HEK293 (cell line): ENCODE measurements at regions not wholly inside any gene's neighbourhood (a gene's known extent, or its start where the extent isn't known, plus 50 kb on each side); places are given as distances from the start of the nearest gene placed in this dataset.

Experiments used
- CTCF ChIA-PET: fragments of 350-600 bp; formaldehyde crosslinking; extraction: SDS; loops from one replicate; lab custom pipeline; 2021; ENCODE audit warnings: antibody characterized with exemption; lab: Yijun Ruan, JAX
- POLR2A ChIA-PET: fragments of 300-600 bp; formaldehyde crosslinking; extraction: SDS; loops from one replicate; lab custom pipeline; 2020; ENCODE audit warnings: antibody characterized with exemption, inconsistent platforms; lab: Yijun Ruan, JAX
- H3K27ac ChIP-seq: fragments of 200-500 bp; sonication (Bioruptor generic); 2 replicates; pipeline ENCODE4 v1.5.1; 2014; ENCODE audit warnings: low read depth, low read length, control low read depth, inconsistent platforms; ENCODE audit errors: extremely low read depth
- H3K36me3 ChIP-seq, 2 experiments: fragments of 200-500 bp in 1 of 2; sonication (Bioruptor generic) in 1 of 2; 1 replicate in 1 of 2; 2 replicates in 1 of 2; pipeline ENCODE4 v1.5.1; 2014 to 2017; ENCODE audit warnings: inconsistent platforms in 2 of 2, low read length in 2 of 2; ENCODE audit not compliant: control insufficient read depth in 2 of 2, insufficient read depth in 1 of 2
- H3K4me1 ChIP-seq: fragments of 200-500 bp; sonication (Bioruptor generic); 2 replicates; pipeline ENCODE4 v1.5.1; 2014; ENCODE audit warnings: mild to moderate bottlenecking, low read length, inconsistent platforms; ENCODE audit not compliant: control insufficient read depth, insufficient read depth
- H3K4me3 ChIP-seq: 2 replicates; pipeline ENCODE4 v1.5.1; 2011; ENCODE audit warnings: low read depth, mild to moderate bottlenecking, control low read depth, low read length, moderate library complexity
- H3K9me3 ChIP-seq: fragments of 200-500 bp; sonication (Bioruptor generic); 2 replicates; pipeline ENCODE4 v1.5.1; 2014; ENCODE audit warnings: low read depth, low read length, inconsistent platforms; ENCODE audit not compliant: control insufficient read depth, insufficient read depth
- GLI2 ChIP-seq: fragments of 450-650 bp; formaldehyde crosslinking; IDR thresholded peaks from 2 replicates; pipeline ENCODE4; 2017; ENCODE audit warnings: missing biosample characterization, missing genetic modification characterization, low read depth, borderline replicate concordance
- GLIS2 ChIP-seq: fragments of 450-650 bp; formaldehyde crosslinking; IDR thresholded peaks from 2 replicates; pipeline ENCODE4 v1.5.1; 2016; ENCODE audit warnings: missing biosample characterization, missing genetic modification characterization
- OVOL3 ChIP-seq: fragments of 450-650 bp; formaldehyde crosslinking; IDR thresholded peaks from 2 replicates; pipeline ENCODE4 v1.5.1; 2016; ENCODE audit warnings: missing biosample characterization, missing genetic modification characterization
- SALL2 ChIP-seq: fragments of 450-650 bp; formaldehyde crosslinking; IDR thresholded peaks from 2 replicates; pipeline ENCODE4 v1.5.0; 2017; ENCODE audit warnings: missing biosample characterization, mild to moderate bottlenecking, missing genetic modification characterization, borderline replicate concordance
- SETDB1 ChIP-seq: IDR thresholded peaks from one replicate; pipeline ENCODE4 v1.6.1; 2017; ENCODE audit warnings: mild to moderate bottlenecking, low read length, moderate library complexity, mixed read lengths; ENCODE audit not compliant: insufficient read length
- SP2 ChIP-seq: fragments of 450-650 bp; formaldehyde crosslinking; IDR thresholded peaks from 2 replicates; pipeline ENCODE4 v1.5.1; 2016; ENCODE audit warnings: missing biosample characterization, missing genetic modification characterization
- SP7 ChIP-seq: fragments of 450-650 bp; formaldehyde crosslinking; IDR thresholded peaks from 2 replicates; pipeline ENCODE4 v1.5.1; 2016; ENCODE audit warnings: missing biosample characterization, missing genetic modification characterization
- ZNF114 ChIP-seq: fragments of 450-650 bp; formaldehyde crosslinking; IDR thresholded peaks from 2 replicates; pipeline ENCODE4 v1.5.0; 2017; ENCODE audit warnings: missing biosample characterization, missing genetic modification characterization
- ZNF121 ChIP-seq: fragments of 450-650 bp; formaldehyde crosslinking; IDR thresholded peaks from 2 replicates; pipeline ENCODE4 v1.5.1; 2016; ENCODE audit warnings: missing biosample characterization, missing genetic modification characterization
- ZNF132 ChIP-seq: fragments of 450-650 bp; formaldehyde crosslinking; IDR thresholded peaks from 2 replicates; pipeline ENCODE4 v1.5.1; 2017; ENCODE audit warnings: missing biosample characterization, missing genetic modification characterization, borderline replicate concordance
- ZNF24 ChIP-seq: fragments of 450-650 bp; formaldehyde crosslinking; IDR thresholded peaks from 2 replicates; pipeline ENCODE4 v1.5.1; 2016; ENCODE audit warnings: missing biosample characterization, missing genetic modification characterization
- ZNF350 ChIP-seq: fragments of 450-650 bp; formaldehyde crosslinking; IDR thresholded peaks from 2 replicates; pipeline ENCODE4 v1.5.0; 2017; ENCODE audit warnings: missing biosample characterization, mild to moderate bottlenecking, missing genetic modification characterization
- ZNF404 ChIP-seq: fragments of 450-650 bp; formaldehyde crosslinking; IDR thresholded peaks from 2 replicates; pipeline ENCODE4 v1.5.1; 2017; ENCODE audit warnings: missing biosample characterization, missing genetic modification characterization
- ZNF416 ChIP-seq: fragments of 450-650 bp; formaldehyde crosslinking; IDR thresholded peaks from 2 replicates; pipeline ENCODE4 v1.5.1; 2016; ENCODE audit warnings: missing biosample characterization, missing genetic modification characterization
- ZNF549 ChIP-seq: fragments of 450-650 bp; IDR thresholded peaks from 2 replicates; pipeline ENCODE4 v1.5.1; 2018; ENCODE audit warnings: missing biosample characterization, missing genetic modification characterization, mild to moderate bottlenecking, inconsistent platforms, moderate library complexity
- ZNF585B ChIP-seq: fragments of 450-650 bp; formaldehyde crosslinking; IDR thresholded peaks from 2 replicates; pipeline ENCODE4 v1.5.1; 2016; ENCODE audit warnings: missing biosample characterization, missing genetic modification characterization
- ZNF596 ChIP-seq: fragments of 450-650 bp; IDR thresholded peaks from 2 replicates; pipeline ENCODE4 v1.5.0; 2018; ENCODE audit warnings: missing biosample characterization, mild to moderate bottlenecking, missing genetic modification characterization, moderate library complexity
- ZNF629 ChIP-seq: fragments of 450-650 bp; formaldehyde crosslinking; IDR thresholded peaks from 2 replicates; pipeline ENCODE4 v1.5.1; 2017; ENCODE audit warnings: missing biosample characterization, missing genetic modification characterization
- ZNF654 ChIP-seq: fragments of 450-650 bp; formaldehyde crosslinking; IDR thresholded peaks from 2 replicates; pipeline ENCODE4 v1.5.1; 2016; ENCODE audit warnings: low read depth, missing biosample characterization, missing genetic modification characterization
- ZNF677 ChIP-seq: fragments of 450-650 bp; IDR thresholded peaks from 2 replicates; pipeline ENCODE4 v1.5.0; 2018; ENCODE audit warnings: missing biosample characterization, mild to moderate bottlenecking, missing genetic modification characterization, moderate library complexity
- ZNF747 ChIP-seq: fragments of 450-650 bp; formaldehyde crosslinking; IDR thresholded peaks from 2 replicates; pipeline ENCODE4 v1.5.1; 2016; ENCODE audit warnings: missing biosample characterization, missing genetic modification characterization
- ZNF791 ChIP-seq: fragments of 450-650 bp; formaldehyde crosslinking; IDR thresholded peaks from 2 replicates; pipeline ENCODE4 v1.5.1; 2016; ENCODE audit warnings: missing biosample characterization, missing genetic modification characterization
- TF ChIP-seq, protein P1 (sequence below): fragments of 450-650 bp; formaldehyde crosslinking; IDR thresholded peaks from 2 replicates; pipeline ENCODE4 v1.5.1; 2016; ENCODE audit warnings: missing biosample characterization, missing genetic modification characterization
- TF ChIP-seq, protein P2 (sequence below): fragments of 450-650 bp; IDR thresholded peaks from 2 replicates; pipeline ENCODE4 v1.5.1; 2018; ENCODE audit warnings: missing biosample characterization, mild to moderate bottlenecking, missing genetic modification characterization
- TF ChIP-seq, protein P3 (sequence below): fragments of 450-650 bp; formaldehyde crosslinking; IDR thresholded peaks from 2 replicates; pipeline ENCODE4 v1.5.1; 2017; ENCODE audit warnings: missing biosample characterization, mild to moderate bottlenecking, missing genetic modification characterization, moderate library complexity

- no peak overlapping the region for H3K27ac ChIP-seq
- no peak overlapping the region for H3K4me3 ChIP-seq
- H3K36me3 ChIP-seq: no peaks in the 10 kb centered on the region
- ChIA-PET POLR2A (no interaction called here), CTCF (no interaction called here)
- no peaks in the 10 kb centered on the region for H3K9me3 ChIP-seq
- no peak for TF ChIP-seq ZNF629 (tag by site-specific recombination)
- TF ChIP-seq SP2 (tag by site-specific recombination): peak; percentile 43
- H3K4me1 ChIP-seq: no peaks in the 10 kb centered on the region
Observed at GRCh38 chr1:23616292-23616824, 57.1 kb upstream of the ID3 start.

GRCh38 chr1:23615852-23616251, 56.6 kb upstream of the ID3 start:
- Histone ChIP-seq H3K9me3 (no peaks in the 10 kb centered on the region), H3K4me3 (no peak overlapping the region), H3K4me1 (no peaks in the 10 kb centered on the region), H3K27ac (no peak overlapping the region), H3K36me3 (no peaks in the 10 kb centered on the region)
- POLR2A ChIA-PET: no interaction called here
- CTCF ChIA-PET: no interaction called here
- TF ChIP-seq, protein P1, sequence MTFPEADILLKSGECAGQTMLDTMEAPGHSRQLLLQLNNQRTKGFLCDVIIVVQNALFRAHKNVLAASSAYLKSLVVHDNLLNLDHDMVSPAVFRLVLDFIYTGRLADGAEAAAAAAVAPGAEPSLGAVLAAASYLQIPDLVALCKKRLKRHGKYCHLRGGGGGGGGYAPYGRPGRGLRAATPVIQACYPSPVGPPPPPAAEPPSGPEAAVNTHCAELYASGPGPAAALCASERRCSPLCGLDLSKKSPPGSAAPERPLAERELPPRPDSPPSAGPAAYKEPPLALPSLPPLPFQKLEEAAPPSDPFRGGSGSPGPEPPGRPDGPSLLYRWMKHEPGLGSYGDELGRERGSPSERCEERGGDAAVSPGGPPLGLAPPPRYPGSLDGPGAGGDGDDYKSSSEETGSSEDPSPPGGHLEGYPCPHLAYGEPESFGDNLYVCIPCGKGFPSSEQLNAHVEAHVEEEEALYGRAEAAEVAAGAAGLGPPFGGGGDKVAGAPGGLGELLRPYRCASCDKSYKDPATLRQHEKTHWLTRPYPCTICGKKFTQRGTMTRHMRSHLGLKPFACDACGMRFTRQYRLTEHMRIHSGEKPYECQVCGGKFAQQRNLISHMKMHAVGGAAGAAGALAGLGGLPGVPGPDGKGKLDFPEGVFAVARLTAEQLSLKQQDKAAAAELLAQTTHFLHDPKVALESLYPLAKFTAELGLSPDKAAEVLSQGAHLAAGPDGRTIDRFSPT: no peak
- TF ChIP-seq SALL2 (tag by site-specific recombination) (no peak), ZNF404 (tag by site-specific recombination) (no peak), ZNF24 (peak; percentile 68; the same call in 1 of the 2 replicates), ZNF114 (tag by site-specific recombination) (no peak)

- Histone ChIP-seq H3K36me3 (no peaks in the 10 kb centered on the region), H3K4me1 (no peaks in the 10 kb centered on the region), H3K27ac (no peak overlapping the region), H3K9me3 (no peaks in the 10 kb centered on the region), H3K4me3 (no peak overlapping the region)
- ChIA-PET CTCF (no interaction called here), POLR2A (no interaction called here)
- TF ChIP-seq ZNF416 (tag by site-specific recombination): no peak
- no peak for TF ChIP-seq ZNF677 (tag by site-specific recombination)
- TF ChIP-seq SP7 (tag by site-specific recombination): no peak
- no peak for TF ChIP-seq GLI2 (tag by site-specific recombination)
- TF ChIP-seq GLIS2 (tag by site-specific recombination): no peak
- no peak for TF ChIP-seq ZNF132 (tag by site-specific recombination)
- no peak for TF ChIP-seq ZNF747 (tag by site-specific recombination)
- no peak for TF ChIP-seq SETDB1
- no peak for TF ChIP-seq ZNF585B
- TF ChIP-seq ZNF596: no peak
- no peak for TF ChIP-seq OVOL3 (tag by site-specific recombination)
Observed at GRCh38 chr1:23615423-23615822, 56.1 kb upstream of the ID3 start.

GRCh38 chr1:23614032-23614660, 54.8 kb upstream of the ID3 start:
- Histone ChIP-seq H3K4me1 (no peaks in the 10 kb centered on the region), H3K9me3 (no peaks in the 10 kb centered on the region), H3K27ac (no peak overlapping the region), H3K4me3 (no peak overlapping the region), H3K36me3 (no peaks in the 10 kb centered on the region)
- ChIA-PET CTCF (interaction anchor here (0.7 kb wide), 1 partner anchor 21 kb away, joined by 4 read pairs; no protein-coding TSS in a partner anchor), POLR2A (no interaction called here)
- TF ChIP-seq, protein P2, sequence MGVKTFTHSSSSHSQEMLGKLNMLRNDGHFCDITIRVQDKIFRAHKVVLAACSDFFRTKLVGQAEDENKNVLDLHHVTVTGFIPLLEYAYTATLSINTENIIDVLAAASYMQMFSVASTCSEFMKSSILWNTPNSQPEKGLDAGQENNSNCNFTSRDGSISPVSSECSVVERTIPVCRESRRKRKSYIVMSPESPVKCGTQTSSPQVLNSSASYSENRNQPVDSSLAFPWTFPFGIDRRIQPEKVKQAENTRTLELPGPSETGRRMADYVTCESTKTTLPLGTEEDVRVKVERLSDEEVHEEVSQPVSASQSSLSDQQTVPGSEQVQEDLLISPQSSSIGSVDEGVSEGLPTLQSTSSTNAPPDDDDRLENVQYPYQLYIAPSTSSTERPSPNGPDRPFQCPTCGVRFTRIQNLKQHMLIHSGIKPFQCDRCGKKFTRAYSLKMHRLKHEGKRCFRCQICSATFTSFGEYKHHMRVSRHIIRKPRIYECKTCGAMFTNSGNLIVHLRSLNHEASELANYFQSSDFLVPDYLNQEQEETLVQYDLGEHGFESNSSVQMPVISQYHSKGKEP (tag by site-specific recombination): no peak
- TF ChIP-seq ZNF549 (tag by site-specific recombination) (no peak), ZNF791 (tag by site-specific recombination) (no peak), ZNF654 (no peak), ZNF121 (no peak), OVOL3 (tag by site-specific recombination) (no peak), ZNF350 (tag by site-specific recombination) (no peak)
- TF ChIP-seq, protein P3, sequence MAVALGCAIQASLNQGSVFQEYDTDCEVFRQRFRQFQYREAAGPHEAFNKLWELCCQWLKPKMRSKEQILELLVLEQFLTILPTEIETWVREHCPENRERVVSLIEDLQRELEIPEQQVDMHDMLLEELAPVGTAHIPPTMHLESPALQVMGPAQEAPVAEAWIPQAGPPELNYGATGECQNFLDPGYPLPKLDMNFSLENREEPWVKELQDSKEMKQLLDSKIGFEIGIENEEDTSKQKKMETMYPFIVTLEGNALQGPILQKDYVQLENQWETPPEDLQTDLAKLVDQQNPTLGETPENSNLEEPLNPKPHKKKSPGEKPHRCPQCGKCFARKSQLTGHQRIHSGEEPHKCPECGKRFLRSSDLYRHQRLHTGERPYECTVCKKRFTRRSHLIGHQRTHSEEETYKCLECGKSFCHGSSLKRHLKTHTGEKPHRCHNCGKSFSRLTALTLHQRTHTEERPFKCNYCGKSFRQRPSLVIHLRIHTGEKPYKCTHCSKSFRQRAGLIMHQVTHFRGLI (tag by site-specific recombination): no peak
